M059J (cell line): ENCODE measurements at regions not wholly inside any gene's neighbourhood (a gene's known extent, or its start where the extent isn't known, plus 50 kb on each side); places are given as distances from the start of the nearest gene placed in this dataset.

Experiments
- DNase-seq: peaks from one replicate; pipeline ENCODE4 v3.0.0-alpha.2; 2012; ENCODE audit warnings: low read depth

DNA sequence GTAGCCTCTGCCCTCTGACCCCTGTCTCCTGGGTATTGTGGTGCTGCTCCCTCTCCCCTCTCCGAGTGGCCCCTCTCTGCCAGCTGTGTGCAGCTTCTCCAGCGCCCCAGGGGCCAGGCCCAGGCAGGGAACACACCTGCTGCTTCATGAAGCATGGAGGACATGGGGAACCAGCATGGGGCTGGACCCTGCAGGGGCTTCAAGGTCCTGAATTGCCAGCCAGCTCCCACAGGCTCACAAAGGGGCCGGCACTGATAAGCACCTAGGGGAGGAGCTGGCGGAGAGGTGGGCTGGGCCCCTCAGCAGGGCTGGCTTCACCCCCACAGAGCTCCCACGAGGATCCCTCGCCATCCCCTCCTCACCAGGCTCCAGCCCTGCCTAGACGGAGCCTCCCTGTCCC, 77.4 kb upstream of the GPC1 start:
- DNase-seq: no peak

DNA sequence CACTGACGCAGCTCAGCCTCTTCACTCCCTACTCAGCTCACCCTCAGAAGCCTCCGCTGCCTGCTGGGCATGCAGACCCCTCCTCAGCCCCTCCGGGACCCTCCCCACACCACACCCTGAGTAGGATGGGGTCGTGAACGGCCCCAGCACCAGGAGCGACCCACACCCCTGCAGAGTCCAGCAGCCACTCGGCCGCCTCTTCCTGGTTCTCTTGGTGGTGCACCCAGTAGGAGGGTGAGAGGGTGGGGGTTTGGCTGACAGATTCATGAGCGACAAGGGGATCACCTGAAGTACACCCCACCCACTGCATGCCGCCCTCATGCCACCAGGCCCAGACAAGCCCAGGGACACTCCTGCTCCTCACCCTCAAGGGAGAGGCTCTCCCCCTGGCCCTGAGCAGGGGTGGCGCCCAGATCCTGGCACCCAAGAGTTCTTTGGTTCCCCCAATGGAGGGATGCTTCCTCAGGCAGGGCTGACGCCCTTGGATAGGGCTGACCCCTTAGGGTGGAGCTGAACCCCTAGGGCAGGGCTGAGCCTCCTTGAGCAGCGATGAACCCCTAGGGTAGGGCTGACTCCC, 76.6 kb upstream of the GPC1 start:
- DNase-seq: no peak

DNA sequence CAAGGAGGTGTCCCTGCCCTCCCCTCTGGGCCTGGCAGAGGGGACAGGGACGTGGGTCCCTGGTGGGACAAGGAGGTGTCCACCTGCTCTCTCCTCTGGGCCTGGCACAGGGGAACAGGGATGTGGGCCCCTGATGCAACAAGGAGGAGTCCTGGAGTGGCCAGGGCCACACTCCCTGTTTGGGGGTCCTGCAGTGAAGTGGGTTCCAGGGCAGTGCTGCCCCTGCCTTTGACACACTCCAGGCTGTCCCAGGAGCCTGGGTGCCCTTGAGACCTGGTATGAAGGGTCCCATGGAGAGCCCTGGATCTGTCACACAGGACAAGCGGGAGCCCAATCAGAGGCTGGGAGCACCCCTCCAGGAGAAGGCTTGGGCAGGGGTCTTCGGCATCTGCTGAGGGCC, 75.8 kb upstream of the GPC1 start:
- DNase-seq: no peak

DNA sequence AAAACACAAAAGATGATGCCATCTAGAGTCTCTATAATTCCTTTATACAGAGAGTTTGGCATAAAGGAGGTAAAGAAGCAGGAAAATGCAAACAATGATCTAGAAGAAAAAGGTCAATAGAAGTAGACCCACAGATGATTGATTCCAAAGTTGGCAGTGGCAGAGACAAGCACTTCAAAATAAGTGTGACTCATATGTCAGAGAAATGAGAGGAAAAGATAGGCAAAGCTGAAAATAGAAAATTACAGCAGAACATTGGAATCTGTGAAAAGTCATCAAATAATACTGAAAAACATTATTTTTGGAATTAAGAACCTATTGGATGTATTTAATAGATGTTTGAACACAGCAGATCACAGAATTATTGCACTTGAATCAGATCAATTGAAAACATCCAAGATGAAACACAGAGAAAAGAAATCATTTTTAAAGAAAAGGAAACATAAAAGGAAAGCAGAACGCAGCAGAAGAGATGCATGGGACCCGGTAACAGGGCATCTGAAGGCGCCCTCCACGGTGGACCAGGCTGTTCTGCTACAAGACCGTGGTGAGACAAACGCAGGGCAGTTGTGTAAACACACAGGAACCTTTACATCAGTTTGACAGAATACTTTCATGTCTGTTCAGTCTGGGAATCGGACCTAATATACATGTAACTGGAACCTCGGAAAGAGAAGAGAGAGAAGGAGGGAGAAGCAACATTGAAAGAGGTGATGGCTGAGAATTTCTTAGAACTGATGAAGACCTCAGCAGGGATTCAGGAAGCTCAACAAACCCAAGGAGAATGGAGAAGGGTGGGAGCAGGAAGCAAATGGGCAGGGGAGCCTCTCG, 74.6 kb upstream of the GPC1 start:
- DNase-seq: no peak

DNA sequence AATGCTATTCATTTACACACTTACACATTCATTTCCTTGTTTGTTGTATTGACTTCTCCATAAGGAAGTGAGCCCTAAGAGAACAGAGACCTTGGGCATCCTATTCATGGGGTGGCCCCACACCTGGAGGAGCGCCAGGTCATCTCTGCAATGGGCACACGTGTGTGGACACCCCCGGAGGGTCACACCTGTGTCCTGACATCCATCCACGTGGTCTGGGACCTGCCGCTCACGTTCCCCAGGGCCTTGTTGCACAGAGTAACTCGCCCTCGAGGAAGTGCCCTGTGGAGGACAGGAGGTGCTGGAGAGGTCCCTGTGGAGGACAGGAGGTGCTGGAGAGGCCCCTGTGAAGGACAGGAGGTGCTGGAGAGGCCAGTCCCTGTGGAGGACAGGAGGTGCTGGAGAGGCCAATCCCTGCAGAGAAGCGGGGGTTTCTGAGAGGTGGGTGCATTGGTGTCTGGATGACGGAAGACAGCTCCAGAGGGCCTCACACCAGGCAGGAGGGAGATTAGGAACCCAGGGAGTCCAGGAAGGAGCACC, 73.2 kb upstream of the GPC1 start:
- no peak for DNase-seq

DNA sequence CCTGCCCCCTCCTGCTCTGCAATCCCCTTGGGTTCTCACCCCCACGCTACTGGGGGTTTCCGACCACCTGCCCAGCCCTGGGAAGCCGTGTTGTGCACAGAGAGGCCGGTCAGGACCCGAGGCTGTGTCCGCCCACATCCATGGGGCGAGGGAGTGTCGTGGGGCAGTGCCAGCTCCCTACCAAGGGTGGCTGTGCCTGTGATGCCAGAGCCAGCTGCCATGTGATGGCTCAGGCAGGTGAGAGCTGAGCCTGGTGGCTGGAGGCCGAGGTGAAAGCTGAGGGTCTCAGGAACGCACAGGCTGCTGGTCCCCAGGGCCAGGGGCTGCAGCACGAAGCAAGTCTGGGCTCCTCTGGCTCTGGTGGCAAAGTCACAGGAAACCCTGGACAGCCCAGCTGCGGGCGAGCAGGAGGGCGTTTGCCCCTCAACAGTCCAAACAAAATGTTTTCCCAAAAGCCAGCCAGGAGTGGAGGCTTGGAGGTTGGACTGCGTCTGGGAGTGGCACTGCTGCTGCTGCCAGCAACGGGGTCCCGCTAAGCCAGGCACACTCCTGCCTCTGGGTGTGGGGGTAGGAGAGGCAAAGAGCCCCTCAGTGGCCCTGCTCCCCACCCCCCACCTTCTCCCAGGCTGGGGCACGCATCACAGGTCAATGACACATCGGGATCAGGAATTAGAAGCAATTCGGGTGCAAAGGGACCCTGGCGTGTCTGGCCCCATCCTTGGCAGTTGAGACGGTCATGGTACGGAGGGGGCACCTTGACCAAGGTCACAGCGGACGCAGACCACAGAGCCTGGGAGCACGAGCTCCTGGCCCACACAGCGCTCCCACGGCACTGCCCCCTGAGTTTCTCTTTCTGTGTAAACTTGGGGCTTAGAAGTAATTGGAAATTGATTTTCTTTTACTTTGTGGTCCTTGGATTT, 72.4 kb upstream of the GPC1 start:
- DNase-seq: no peak

DNA sequence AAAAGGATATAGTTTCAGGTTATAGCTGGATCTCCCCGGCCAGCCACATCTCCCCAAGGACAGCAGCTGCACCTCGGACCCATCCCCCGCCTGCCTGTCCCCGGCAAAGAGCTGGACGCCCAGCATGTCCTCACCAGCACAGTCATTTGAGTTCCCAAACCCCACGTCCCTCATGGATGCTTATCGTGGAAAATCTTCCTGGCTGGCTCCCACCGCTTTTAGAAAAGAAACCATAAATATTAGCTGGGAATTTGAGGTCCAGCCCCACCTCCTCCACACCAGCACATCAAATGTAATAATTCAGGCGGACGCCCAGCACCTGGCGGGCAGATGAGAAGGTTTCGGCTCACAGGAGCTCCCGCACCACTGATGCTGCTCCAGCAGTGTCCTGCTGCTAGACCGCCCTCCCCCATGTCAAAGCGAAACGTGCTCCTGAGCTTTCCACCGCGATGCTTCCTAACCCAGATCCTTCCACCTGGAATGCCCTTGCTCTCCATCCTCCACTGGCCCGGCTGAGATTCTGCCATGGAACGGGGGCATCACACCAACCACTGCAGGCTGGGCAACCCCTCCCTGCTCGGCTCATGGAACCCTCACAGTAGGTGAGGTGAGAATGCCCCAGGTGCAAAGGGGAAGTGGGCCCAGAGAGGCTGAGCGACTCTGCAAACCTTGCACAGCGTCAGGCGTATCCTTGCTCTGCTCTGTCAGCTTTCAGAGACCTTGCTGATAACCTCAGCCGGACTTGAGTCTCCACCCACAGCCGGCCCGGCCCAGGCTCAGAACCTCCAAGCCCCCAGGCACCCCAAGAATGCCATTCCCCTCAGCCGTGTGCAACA, 71.5 kb upstream of the GPC1 start:
- no peak for DNase-seq

DNA sequence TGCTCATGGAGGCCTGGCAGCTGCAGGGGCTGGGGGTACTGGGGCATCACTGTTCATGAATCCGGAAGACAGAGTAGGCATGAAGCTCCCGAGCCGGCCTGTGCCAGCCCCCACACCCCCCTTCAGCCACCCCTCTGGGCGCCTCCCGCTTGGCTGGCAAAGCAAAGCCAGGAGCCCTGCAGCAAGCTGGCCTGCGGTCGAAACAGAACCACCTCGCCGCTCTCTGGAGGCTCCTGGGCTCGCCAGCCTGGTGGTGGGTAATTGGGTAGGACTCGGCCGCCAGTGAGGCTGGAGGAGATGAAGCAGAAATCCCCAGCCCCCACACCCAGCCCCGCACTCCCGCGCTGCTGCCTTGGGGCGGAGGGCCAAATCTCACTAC, 70.9 kb upstream of the GPC1 start:
- no peak for DNase-seq

DNA sequence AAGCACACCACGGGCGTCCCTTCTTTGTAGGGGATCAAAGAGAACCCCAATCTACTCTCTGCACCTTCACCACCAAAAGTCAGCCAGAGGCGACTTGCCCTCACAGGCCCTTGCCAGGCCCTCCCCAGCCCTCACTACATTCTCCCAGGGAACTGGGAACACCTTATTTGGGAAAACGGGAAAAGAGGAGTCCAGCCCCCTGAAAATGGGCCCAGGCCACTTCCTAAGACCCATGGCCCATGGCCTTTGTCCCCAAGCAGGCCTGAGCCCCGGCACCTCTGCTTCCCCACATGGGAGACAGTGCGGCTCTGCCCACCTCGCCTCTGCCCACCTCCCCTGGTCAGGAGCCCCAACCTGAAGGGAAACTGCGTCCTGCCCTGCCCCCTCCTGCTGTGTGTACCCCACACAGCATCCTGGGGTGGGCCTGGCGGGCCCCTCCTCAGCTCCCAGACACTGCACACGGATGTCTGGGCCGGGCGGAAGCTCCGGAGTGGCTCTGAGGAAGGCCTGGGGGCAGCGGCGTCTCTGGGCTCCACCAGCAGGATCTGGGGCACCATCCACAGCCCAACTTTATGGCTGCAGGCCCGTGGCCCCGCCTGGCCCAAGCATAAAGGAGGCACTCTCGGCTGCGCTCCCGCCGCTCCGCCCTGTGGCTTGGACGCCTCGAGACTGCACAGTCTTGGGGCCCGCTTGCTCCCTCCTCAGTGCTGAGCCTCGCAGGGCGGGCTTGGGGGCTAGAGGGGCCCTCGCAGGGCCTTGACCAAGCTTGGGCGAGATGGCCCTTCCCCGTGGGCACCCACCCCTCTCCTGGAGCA, 70.3 kb upstream of the GPC1 start:
- no peak for DNase-seq

DNA sequence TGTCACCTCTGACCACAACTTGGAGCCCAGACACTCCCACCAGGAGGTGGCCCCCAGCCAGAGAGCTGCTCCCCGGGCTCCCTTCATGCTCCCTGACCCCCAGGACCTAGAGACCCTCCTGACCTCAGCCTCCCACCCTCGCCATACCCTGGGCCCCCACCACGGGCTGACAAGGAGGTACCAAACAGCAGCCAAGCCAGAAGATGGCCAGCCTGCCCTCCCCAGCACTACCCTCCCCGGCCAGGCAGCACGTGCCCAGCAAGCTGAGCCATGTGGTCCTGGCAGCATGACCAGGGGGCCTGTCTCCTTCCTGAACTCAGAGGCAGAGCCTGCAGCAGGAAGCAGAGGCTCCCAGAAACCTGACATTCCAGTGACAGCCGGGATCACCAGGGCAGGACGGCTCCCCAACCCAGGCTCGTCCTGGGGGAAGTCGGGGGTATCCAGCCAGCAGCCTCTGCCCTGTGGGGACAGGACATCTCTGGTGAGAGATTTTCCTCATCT, 69.4 kb upstream of the GPC1 start:
- DNase-seq: no peak

DNA sequence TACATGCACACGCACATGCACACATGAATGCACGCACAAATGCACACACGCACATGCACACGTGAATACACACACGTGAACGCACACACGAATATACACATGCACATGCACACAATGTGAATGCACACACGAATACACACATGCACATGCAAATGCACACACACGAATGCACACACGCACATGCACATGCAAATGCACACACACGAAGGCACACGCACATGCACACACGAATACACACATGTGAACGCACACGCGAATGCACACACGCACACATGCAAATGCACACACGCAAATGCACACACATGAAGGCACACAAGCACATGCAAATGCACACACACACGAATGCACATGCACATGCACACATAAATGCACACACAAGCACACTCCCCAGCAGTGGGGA, 68.6 kb upstream of the GPC1 start:
- no peak for DNase-seq

DNA sequence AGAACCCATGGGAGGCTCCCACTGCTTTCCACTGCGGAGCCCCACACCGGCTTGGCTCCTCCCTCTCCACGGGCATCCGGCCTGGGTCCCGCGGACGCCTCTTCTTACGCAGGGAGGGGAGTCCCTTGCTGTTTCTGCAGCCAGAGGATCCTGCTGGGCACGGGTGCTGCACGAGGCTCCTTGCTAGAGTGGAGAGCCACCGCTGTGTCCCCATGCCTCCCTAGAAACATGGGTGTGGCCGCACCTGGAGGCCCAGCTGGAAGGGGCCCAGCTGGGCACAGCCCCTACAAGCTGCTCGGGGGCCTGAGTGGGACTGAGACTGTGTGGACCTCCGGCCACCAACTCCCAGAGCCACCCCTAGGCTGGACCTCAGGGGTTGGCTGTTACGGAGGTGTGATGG, 67.7 kb upstream of the GPC1 start:
- no peak for DNase-seq

DNA sequence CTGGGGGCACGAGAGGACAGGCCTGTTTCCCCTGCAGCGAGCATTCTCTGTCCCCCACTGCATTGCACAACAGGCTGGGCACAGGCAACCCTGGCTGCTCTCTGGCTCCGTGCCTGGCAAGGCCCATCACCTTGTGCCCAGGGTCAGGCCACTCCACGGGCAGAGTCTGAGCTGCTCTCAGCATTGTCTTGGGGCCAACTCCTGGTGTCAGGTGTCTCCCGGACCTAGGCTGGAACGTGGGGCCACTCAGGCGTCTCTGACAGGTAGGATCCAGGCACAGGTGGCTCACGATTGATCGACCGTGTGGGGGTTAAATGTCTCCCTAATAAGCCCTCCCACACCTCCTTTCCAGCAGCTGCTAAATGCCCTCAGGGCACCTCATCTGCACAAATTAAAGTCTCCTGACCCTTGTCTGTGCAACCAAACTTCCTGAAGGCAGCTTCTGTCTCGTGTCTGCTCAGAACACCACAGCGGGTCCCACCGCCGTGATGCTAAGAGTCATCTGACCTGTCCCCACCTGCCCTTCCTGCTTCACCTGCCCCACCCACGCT, 66.6 kb upstream of the GPC1 start:
- DNase-seq: no peak

DNA sequence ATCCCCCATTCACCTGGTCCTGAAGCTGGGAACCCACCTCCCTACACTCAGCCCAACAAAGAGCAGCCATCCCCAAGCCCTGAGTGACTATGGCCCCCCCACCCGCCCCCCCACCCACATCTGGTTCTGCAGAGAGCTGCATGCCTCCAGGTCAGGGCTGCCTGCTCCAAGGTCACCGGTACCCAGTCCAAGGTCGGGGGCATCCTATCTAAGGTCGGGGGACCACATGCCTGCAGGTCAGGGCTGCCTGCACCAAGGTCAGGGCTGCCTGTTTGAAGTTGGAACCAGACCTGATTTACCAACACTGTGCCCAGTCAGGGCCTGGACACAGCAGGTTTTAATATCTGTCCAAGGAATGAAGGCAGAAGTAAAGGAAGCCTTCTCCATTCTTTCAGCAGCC, 66.1 kb upstream of the GPC1 start:
- no peak for DNase-seq

DNA sequence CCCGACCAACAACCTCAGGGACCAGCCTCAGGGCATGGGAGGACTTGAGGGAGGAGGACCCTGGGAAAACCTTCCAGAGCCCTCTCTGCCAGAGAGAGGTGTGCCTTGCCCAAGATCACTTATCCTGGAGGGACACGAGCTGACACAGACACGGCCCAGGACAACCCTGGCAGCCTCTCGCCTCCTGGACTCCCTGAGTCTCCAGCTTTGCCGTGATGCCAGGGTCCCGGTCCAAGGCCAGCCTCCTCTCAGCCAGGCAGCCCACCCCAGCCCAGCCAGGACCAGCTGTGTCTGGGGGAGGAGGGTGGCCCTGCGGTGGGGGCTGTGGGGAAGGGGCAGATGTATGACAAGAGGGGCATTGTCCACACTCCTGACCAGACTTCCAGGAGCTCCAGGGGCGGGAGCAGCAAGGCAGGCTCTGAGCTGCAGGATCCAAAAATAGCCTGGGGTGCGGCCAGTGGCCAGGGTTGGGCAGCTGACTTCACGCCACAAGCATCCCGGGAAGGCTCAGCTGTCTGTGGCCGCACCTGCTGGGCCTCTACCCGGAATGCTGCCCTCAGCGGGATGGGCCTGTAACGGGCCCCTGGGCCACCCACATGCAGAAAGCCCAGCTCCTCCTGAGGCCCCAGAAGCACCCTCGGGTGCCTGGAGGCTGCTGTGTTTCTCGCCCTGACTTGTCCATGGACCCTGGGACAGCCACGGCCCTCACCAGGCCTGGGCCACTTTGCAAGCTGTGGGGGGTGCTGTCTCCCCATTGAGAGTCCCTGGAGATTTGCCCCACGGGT, 65.5 kb upstream of the GPC1 start:
- peak; percentile 82 for DNase-seq

DNA sequence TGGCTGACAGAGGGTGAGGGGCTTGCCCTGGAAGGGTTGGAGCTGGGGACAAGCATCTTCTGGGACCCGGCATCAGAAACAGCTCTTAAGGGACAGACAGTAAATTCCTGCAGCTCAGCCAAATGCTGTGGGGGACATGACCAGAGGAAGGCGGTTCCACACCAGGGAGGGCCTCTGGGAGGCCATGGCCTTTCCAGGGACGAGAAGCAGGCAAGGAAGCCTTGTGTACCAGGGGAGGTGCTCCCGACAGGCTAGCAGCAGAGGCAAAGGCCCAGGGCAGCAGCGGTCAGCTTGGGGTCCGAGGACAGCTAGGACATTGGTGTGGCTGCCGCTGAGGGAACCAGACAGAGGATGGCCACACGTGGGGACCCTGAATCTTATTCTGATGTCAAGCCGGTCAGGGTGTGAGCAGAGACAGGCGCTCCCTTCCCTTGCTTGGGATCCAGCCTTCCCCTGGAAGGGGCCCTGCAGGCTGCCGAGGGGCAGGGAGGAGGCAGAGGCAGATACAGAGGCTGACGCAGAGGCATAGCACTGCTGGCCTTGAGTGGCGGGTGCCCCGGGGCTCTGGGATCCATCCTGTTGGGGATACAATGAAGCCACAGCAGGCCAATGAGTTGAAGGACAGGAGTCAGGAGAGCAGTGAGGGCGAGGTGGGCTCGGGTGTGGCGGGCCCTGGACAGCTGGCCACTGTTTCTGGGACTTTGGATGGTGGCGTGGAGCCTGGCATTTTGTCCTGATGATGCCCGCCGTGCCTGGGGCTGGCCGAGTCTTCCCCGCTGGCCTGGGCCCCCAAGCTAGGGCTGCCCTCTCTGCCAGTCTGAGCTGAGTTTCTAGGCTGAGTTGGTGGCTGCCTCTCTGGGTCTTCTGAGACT, 64.1 kb upstream of the GPC1 start:
- DNase-seq: no peak

DNA sequence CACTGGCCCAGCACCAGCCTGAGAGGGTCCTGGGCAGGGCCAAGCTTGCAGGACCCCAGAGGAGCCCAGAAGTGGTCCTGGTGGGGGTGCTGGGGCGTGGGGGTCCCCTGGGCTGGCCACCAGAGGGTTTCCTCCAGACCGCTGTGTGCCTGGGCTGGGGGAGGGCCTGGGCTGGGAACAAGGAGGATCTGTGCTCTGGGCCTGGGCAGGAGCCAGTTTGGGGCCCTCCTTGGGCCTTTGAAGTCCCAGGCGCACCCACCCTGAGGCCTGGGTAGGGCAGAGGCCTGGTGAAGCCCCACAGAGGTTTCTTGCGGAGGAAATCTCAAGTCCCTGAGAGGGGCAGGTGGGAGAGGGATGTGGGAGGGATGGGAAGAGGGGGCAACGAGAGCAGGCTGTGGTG, 63.4 kb upstream of the GPC1 start:
- no peak for DNase-seq

DNA sequence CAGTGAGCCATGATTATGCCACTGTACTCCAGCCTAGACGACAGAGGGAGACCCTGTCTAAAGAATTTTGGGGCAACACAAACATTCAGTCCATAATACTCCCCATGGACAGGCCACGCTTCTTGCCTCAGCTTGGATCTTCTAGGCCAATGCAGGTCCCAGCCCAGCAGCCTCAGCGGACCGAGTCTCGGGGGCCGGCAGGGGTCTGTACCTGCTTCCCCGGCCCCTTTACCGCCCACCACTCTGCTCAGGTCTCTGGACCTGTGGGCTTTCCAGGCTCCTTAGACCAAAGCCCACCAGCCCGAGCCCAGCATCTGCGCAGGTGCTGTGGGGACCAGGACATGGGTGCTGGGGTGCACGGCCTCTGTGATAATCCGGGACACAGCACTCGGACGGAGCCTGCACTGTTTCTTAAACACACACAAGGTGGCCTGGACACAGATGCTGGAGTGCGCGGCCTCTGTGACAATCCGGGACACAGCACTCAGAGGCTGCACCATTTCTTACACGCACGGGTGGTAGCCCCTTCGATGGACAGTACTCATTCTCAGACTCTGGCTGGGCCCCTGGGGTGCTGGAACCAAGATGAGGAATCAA, 62.1 kb upstream of the GPC1 start:
- DNase-seq: no peak
